PFSK-1 (cell line): ENCODE measurements at regions not wholly inside any gene's neighbourhood (a gene's known extent, or its start where the extent isn't known, plus 50 kb on each side); places are given as distances from the start of the nearest gene placed in this dataset.

Source experiments
- FOXP2 ChIP-seq: optimal IDR thresholded peaks from 2 replicates; pipeline ENCODE3; 2011; ENCODE audit warnings: borderline replicate concordance, control low read depth, inconsistent platforms; ENCODE audit not compliant: insufficient read depth; ENCODE audit errors: extremely low read length, extremely low read depth
- POLR2AphosphoS5 ChIP-seq: IDR thresholded peaks from 2 replicates; pipeline ENCODE4 v1.6.1; 2012; ENCODE audit warnings: low read depth, mild to moderate bottlenecking, control low read depth, low read length, moderate library complexity
- REST ChIP-seq, 2 experiments: IDR thresholded peaks; 2 replicates each; pipeline versions ENCODE4 v1.6.1 to v1.8.0; 2011 to 2012; ENCODE audit warnings: low read depth in 2 of 2, low read length in 2 of 2, control low read depth in 1 of 2, inconsistent platforms in 1 of 2, mild to moderate bottlenecking in 1 of 2, moderate library complexity in 1 of 2; ENCODE audit not compliant: insufficient read depth in 1 of 2
- SIN3A ChIP-seq: IDR thresholded peaks from 2 replicates; pipeline ENCODE4 v1.6.1; 2012; ENCODE audit warnings: mild to moderate bottlenecking, low read length, moderate library complexity, borderline replicate concordance; ENCODE audit not compliant: insufficient read depth
- TAF1 ChIP-seq: IDR thresholded peaks from 2 replicates; pipeline ENCODE4 v1.6.1; 2012; ENCODE audit warnings: low read length, control low read depth, borderline replicate concordance; ENCODE audit not compliant: insufficient read depth

- TF ChIP-seq POLR2AphosphoS5 (no peak), REST (IDR thresholded peaks at IDR 0.05; ENCODE audit: insufficient read depth in 1 of 2, low read depth in 2 of 2, low read length in 2 of 2) (no peak), SIN3A (no peak), FOXP2 (no peak), TAF1 (no peak)
These were observed 92.4 kb upstream of the TMEM260 start for GRCh38 chr14:56487090-56487667.
